GM21381 (cell line): ENCODE measurements at regions not wholly inside any gene's neighbourhood (a gene's known extent, or its start where the extent isn't known, plus 50 kb on each side); places are given as distances from the start of the nearest gene placed in this dataset.

Experiments
- ATAC-seq: cut with Tn5 transposase; IDR thresholded peaks from one replicate; pipeline ENCODE4 v1.9.1; 2021; ENCODE audit warnings: mild to moderate bottlenecking, moderate library complexity; ENCODE audit not compliant: unreplicated experiment

GRCh38 chr11:104365676-104366075 is 201.7 kb upstream of the PDGFD start:
- no peak for ATAC-seq

GRCh38 chr11:104361975-104362374 is 198.0 kb upstream of the PDGFD start:
- ATAC-seq = no peak

GRCh38 chr11:104352036-104352435 is 188.1 kb upstream of the PDGFD start:
- ATAC-seq = no peak

GRCh38 chr11:104343578-104343977 is 179.6 kb upstream of the PDGFD start:
- ATAC-seq = no peak

GRCh38 chr11:104340590-104340989 is 176.6 kb upstream of the PDGFD start:
- no peak for ATAC-seq

GRCh38 chr11:104339380-104339831 is 175.5 kb upstream of the PDGFD start:
- no peak for ATAC-seq

GRCh38 chr11:104338186-104338585 is 174.2 kb upstream of the PDGFD start:
- no peak for ATAC-seq

GRCh38 chr11:104337273-104337672 is 173.3 kb upstream of the PDGFD start:
- no peak for ATAC-seq

GRCh38 chr11:104333977-104334376 is 170.0 kb upstream of the PDGFD start:
- peak; percentile 57 for ATAC-seq

- ATAC-seq = no peak
Observed at GRCh38 chr11:104332110-104332509, 168.2 kb upstream of the PDGFD start.

- no peak for ATAC-seq
Observed at GRCh38 chr11:104329078-104329665, 165.2 kb upstream of the PDGFD start.

- no peak for ATAC-seq
Observed at GRCh38 chr11:104328512-104328907, 164.6 kb upstream of the PDGFD start.

- ATAC-seq = no peak
Observed at GRCh38 chr11:104327861-104328511, 164.0 kb upstream of the PDGFD start.

GRCh38 chr11:104325093-104325492 is 161.1 kb upstream of the PDGFD start:
- ATAC-seq = no peak

- ATAC-seq = no peak
Observed at GRCh38 chr11:104324276-104324675, 160.3 kb upstream of the PDGFD start.

- ATAC-seq = no peak
Observed at GRCh38 chr11:104323841-104324240, 159.9 kb upstream of the PDGFD start.

GRCh38 chr11:104322696-104323095 is 158.7 kb upstream of the PDGFD start:
- no peak for ATAC-seq

GRCh38 chr11:104320956-104321355 is 157.0 kb upstream of the PDGFD start:
- ATAC-seq = no peak

- no peak for ATAC-seq
Observed at GRCh38 chr11:104320097-104320496, 156.2 kb upstream of the PDGFD start.

GRCh38 chr11:104319396-104319795 is 155.4 kb upstream of the PDGFD start:
- ATAC-seq = no peak

GRCh38 chr11:104306862-104307474 is 143.0 kb upstream of the PDGFD start:
- no peak for ATAC-seq

- ATAC-seq = no peak
Observed at GRCh38 chr11:104301776-104302175, 137.8 kb upstream of the PDGFD start.
